Keratinocyte (primary cell): ENCODE measurements at regions not wholly inside any gene's neighbourhood (a gene's known extent, or its start where the extent isn't known, plus 50 kb on each side); places are given as distances from the start of the nearest gene placed in this dataset.

Source experiments
- DNase-seq: peaks from one replicate; pipeline ENCODE4 v3.0.0-alpha.2; 2011; ENCODE audit warnings: low read depth, missing footprints, low spot score
- FAIRE-seq: peaks from 2 replicates; lab custom pipeline; 2011; peaks lifted over from hg19 to GRCh38; lab: Jason Lieb, UNC
- H2AFZ ChIP-seq: 2 replicates; pipeline ENCODE4 v1.6.0; 2012; ENCODE audit warnings: low read length, control low read depth, inconsistent platforms; ENCODE audit not compliant: control insufficient read depth
- H3K27ac ChIP-seq: 2 replicates; pipeline ENCODE4 v1.5.1; 2011; ENCODE audit warnings: low read length; ENCODE audit not compliant: control insufficient read depth, insufficient read depth
- H3K27me3 ChIP-seq: 3 replicates; pipeline ENCODE4 v1.6.0; 2011; ENCODE audit warnings: low read length; ENCODE audit not compliant: control insufficient read depth, insufficient read depth; ENCODE audit errors: extremely low read depth
- H3K36me3 ChIP-seq, 2 experiments: 2 replicates in 1 of 2; 3 replicates in 1 of 2; pipeline ENCODE4 v1.5.1; 2011; ENCODE audit warnings: low read length in 2 of 2, mild to moderate bottlenecking in 1 of 2; ENCODE audit not compliant: control insufficient read depth in 2 of 2, insufficient read depth in 2 of 2; ENCODE audit errors: extremely low read depth in 1 of 2
- H3K4me1 ChIP-seq: 3 replicates; pipeline ENCODE4 v1.5.1; 2011; ENCODE audit warnings: low read length; ENCODE audit not compliant: control insufficient read depth, insufficient read depth; ENCODE audit errors: extremely low read depth
- H3K4me2 ChIP-seq: 3 replicates; pipeline ENCODE4 v1.6.0; 2011; ENCODE audit warnings: low read depth, low read length; ENCODE audit not compliant: control insufficient read depth, insufficient read depth; ENCODE audit errors: extremely low read depth
- H3K4me3 ChIP-seq, 3 experiments: fragments of 200-600 bp in 1 of 3; sonication (generic) in 1 of 3; 2 replicates in 2 of 3; 3 replicates in 1 of 3; pipeline ENCODE4 v1.5.1; 2011 to 2016; ENCODE audit warnings: low read length in 3 of 3, mild to moderate bottlenecking in 3 of 3, control low read depth in 2 of 3, inconsistent platforms in 1 of 3, low read depth in 1 of 3, mixed read lengths in 1 of 3, mixed run types in 1 of 3, moderate library complexity in 1 of 3; ENCODE audit not compliant: control insufficient read depth in 2 of 3, insufficient read depth in 2 of 3; ENCODE audit errors: extremely low read depth in 1 of 3
- H3K79me2 ChIP-seq: 2 replicates; pipeline ENCODE4 v1.6.0; 2012; ENCODE audit warnings: low read length; ENCODE audit not compliant: control insufficient read depth, insufficient read depth
- H3K9ac ChIP-seq: 3 replicates; pipeline ENCODE4 v1.6.0; 2011; ENCODE audit warnings: low read length; ENCODE audit not compliant: control insufficient read depth, insufficient read depth; ENCODE audit errors: extremely low read depth
- H3K9me1 ChIP-seq: 3 replicates; pipeline ENCODE4 v1.6.0; 2011; ENCODE audit warnings: low read length; ENCODE audit not compliant: control insufficient read depth, insufficient read depth; ENCODE audit errors: extremely low read depth
- H3K9me3 ChIP-seq: 2 replicates; pipeline ENCODE4 v1.5.1; 2012; ENCODE audit warnings: low read depth, low read length; ENCODE audit not compliant: control insufficient read depth
- H4K20me1 ChIP-seq: 3 replicates; pipeline ENCODE4 v1.6.0; 2011; ENCODE audit warnings: low read length; ENCODE audit not compliant: control insufficient read depth, insufficient read depth; ENCODE audit errors: extremely low read depth
- CTCF ChIP-seq, 3 experiments: IDR thresholded peaks in 1 of 3; conservative IDR thresholded peaks in 1 of 3; optimal IDR thresholded peaks in 1 of 3; 2 replicates in 2 of 3; 3 replicates in 1 of 3; pipeline versions ENCODE3 to v1.5.1; 2011; ENCODE audit warnings: low read length in 3 of 3, mild to moderate bottlenecking in 3 of 3, moderate library complexity in 2 of 3, control low read depth in 1 of 3, inconsistent platforms in 1 of 3; ENCODE audit not compliant: insufficient read depth in 2 of 3; ENCODE audit errors: extremely low read depth in 1 of 3
- EZH2 ChIP-seq: IDR thresholded peaks from one replicate; pipeline ENCODE4 v1.6.1; 2012; ENCODE audit warnings: inconsistent platforms, mild to moderate bottlenecking, low read length, moderate library complexity
- dilution Hi-C: fragments of 300-500 bp; cut with MboI; formaldehyde crosslinking; loops from one replicate; pipeline ENCODE4 v1.7.0; 2020; ENCODE audit warnings: low sequenced_read_pairs; ENCODE audit not compliant: extremely low pct_ligation_motif_present

GRCh38 chr19:30887042-30887441, 462.2 kb downstream of the TSHZ3 start:
- no peaks in the 10 kb centered on the region for H3K27me3 ChIP-seq
- H3K9me3 ChIP-seq: no peaks in the 10 kb centered on the region
- DNase-seq: no peak
- dilution Hi-C loops: no loop called here
- H3K4me2 ChIP-seq: no peak overlapping the region
- FAIRE-seq: no peak
- no peak for TF ChIP-seq CTCF (optimal IDR thresholded peaks at IDR 0.05 in 1 of 3, IDR thresholded peaks at IDR 0.05 in 1 of 3, conservative IDR thresholded peaks at IDR 0.05 in 1 of 3; ENCODE audit: extremely low read depth in 1 of 3, insufficient read depth in 2 of 3, low read length in 3 of 3)
- TF ChIP-seq EZH2: no peak
- no peaks in the 10 kb centered on the region for H4K20me1 ChIP-seq
- no peak overlapping the region for H3K4me3 ChIP-seq
- no peak overlapping the region for H2AFZ ChIP-seq
- H3K4me1 ChIP-seq: no peaks in the 10 kb centered on the region
- no peaks in the 10 kb centered on the region for H3K79me2 ChIP-seq
- H3K36me3 ChIP-seq: no peaks in the 10 kb centered on the region
- no peak overlapping the region for H3K9ac ChIP-seq
- no peaks in the 10 kb centered on the region for H3K9me1 ChIP-seq
- no peak overlapping the region for H3K27ac ChIP-seq

- no peaks in the 10 kb centered on the region for H4K20me1 ChIP-seq
- no peaks in the 10 kb centered on the region for H3K9me3 ChIP-seq
- no peak overlapping the region for H3K4me3 ChIP-seq
- H3K27ac ChIP-seq: no peak overlapping the region
- no peak overlapping the region for H3K4me2 ChIP-seq
- no peak overlapping the region for H3K9ac ChIP-seq
- no peaks in the 10 kb centered on the region for H3K79me2 ChIP-seq
- H2AFZ ChIP-seq: no peak overlapping the region
- FAIRE-seq: no peak
- no peaks in the 10 kb centered on the region for H3K4me1 ChIP-seq
- dilution Hi-C loops: no loop called here
- TF ChIP-seq EZH2: no peak
- TF ChIP-seq CTCF (optimal IDR thresholded peaks at IDR 0.05 in 1 of 3, IDR thresholded peaks at IDR 0.05 in 1 of 3, conservative IDR thresholded peaks at IDR 0.05 in 1 of 3; ENCODE audit: extremely low read depth in 1 of 3, insufficient read depth in 2 of 3, low read length in 3 of 3): no peak
- H3K9me1 ChIP-seq: no peaks in the 10 kb centered on the region
- no peaks in the 10 kb centered on the region for H3K36me3 ChIP-seq
- H3K27me3 ChIP-seq: no peaks in the 10 kb centered on the region
- DNase-seq: no peak
Observed at GRCh38 chr19:30886222-30886621, 463.0 kb downstream of the TSHZ3 start.
